Esophagus squamous epithelium (tissue), 4 donors: ENCODE measurements at regions not wholly inside any gene's neighbourhood (a gene's known extent, or its start where the extent isn't known, plus 50 kb on each side); places are given as distances from the start of the nearest gene placed in this dataset.

ENCODE experiments used
- POLR2A ChIP-seq, 4 donors: fragments of 450-650 bp; IDR thresholded peaks; one replicate each; pipeline ENCODE4 v1.6.1; 2017; ENCODE audit warnings: antibody characterized with exemption in 4 of 4, mild to moderate bottlenecking in 4 of 4, moderate library complexity in 3 of 4
- TF ChIP-seq, protein P1 (sequence below), 6 experiments: fragments of 450-650 bp in 4 of 6; fragments of 200-600 bp in 2 of 6; sonication (generic) in 2 of 6; IDR thresholded peaks; one replicate each; pipeline ENCODE4 v1.5.1; 2016 to 2019; ENCODE audit warnings: antibody characterized with exemption in 6 of 6, mild to moderate bottlenecking in 4 of 6, moderate library complexity in 4 of 6

DNA sequence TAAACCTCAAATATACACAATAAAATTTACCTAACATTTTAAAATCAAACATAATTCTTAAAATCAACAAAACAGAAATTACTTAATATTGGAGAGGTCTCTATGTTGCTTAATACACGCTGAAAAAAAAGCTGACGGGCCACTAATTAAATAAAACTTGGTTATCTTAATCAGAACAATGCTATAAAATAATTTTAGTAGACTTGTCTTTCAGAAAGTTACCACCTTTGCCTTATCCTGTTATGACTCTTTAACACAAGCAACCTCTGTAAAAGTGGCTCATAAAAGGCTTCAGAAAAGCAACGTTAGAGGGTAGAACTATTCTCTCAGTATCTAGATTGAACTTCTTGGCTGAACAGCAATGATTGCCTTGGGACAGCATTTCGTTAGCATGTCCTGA is 251.0 kb upstream of the RIOK2 start:
- TF ChIP-seq, protein P1, sequence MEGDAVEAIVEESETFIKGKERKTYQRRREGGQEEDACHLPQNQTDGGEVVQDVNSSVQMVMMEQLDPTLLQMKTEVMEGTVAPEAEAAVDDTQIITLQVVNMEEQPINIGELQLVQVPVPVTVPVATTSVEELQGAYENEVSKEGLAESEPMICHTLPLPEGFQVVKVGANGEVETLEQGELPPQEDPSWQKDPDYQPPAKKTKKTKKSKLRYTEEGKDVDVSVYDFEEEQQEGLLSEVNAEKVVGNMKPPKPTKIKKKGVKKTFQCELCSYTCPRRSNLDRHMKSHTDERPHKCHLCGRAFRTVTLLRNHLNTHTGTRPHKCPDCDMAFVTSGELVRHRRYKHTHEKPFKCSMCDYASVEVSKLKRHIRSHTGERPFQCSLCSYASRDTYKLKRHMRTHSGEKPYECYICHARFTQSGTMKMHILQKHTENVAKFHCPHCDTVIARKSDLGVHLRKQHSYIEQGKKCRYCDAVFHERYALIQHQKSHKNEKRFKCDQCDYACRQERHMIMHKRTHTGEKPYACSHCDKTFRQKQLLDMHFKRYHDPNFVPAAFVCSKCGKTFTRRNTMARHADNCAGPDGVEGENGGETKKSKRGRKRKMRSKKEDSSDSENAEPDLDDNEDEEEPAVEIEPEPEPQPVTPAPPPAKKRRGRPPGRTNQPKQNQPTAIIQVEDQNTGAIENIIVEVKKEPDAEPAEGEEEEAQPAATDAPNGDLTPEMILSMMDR (IDR thresholded peaks at IDR 0.05) = no peak
- TF ChIP-seq POLR2A (IDR thresholded peaks at IDR 0.05) = no peak
